ENCODE measurements at regions not wholly inside any gene's neighbourhood (a gene's known extent, or its start where the extent isn't known, plus 50 kb on each side); places are given as distances from the start of the nearest gene placed in this dataset.

DNA sequence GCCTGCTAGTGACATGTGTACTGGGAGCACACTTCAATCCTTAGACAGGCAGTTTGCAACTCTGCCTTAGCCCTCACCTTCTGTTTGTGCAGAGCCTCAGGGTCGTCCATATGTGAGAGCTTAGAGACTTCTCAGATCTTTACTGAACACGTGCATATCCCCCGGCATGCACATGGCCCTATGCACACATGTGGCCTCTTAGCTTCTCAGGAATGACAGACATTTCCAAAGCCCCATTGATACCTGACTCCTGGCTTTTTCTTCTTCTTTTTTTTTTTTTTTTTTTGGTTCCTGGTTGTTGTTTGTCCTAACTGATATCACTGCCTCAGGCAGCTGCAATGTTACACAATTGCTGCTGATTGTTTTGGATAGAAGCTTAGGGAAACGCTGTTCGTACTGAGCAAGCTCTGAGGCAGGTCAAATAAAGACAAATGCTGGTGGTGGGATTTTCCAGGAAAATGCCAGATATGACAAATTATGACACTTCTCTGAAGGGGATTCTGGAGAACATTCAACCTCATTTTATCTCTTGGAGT lies 107.2 kb upstream of the RGMA start:
- TF ChIP-seq, protein P1, sequence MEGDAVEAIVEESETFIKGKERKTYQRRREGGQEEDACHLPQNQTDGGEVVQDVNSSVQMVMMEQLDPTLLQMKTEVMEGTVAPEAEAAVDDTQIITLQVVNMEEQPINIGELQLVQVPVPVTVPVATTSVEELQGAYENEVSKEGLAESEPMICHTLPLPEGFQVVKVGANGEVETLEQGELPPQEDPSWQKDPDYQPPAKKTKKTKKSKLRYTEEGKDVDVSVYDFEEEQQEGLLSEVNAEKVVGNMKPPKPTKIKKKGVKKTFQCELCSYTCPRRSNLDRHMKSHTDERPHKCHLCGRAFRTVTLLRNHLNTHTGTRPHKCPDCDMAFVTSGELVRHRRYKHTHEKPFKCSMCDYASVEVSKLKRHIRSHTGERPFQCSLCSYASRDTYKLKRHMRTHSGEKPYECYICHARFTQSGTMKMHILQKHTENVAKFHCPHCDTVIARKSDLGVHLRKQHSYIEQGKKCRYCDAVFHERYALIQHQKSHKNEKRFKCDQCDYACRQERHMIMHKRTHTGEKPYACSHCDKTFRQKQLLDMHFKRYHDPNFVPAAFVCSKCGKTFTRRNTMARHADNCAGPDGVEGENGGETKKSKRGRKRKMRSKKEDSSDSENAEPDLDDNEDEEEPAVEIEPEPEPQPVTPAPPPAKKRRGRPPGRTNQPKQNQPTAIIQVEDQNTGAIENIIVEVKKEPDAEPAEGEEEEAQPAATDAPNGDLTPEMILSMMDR (IDR thresholded peaks at IDR 0.05; ENCODE audit: partially characterized antibody, unreplicated experiment), result no peak
- Mint-ChIP-seq H3K4me1 (ENCODE audit: low read depth, unreplicated experiment) (peaks cover 8% of the 10 kb centered on the region), H3K27ac (ENCODE audit: unreplicated experiment) (no peak overlapping the region)

DNA sequence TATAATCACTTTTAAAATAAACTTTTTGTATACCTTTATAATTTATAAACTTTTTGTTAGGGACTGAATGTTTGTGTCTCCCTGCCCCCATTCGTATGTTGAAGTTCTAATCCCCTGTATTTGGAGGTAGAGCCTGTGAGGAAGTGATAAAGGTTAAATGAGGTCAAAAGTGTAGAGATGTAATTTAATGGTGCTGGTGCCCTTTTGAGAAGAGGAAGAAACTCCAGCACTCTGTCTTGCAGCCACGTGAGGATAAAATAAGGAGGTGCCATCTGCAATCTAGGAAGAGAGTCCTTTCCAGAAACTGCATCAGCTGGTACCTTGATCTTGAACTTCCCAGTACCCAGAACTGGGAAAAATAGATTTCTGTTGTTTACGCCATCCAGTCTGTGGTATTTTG lies 106.1 kb upstream of the RGMA start:
- H3K9me3 Mint-ChIP-seq (ENCODE audit: unreplicated experiment), result no peaks in the 10 kb centered on the region
- H3K27ac Mint-ChIP-seq (ENCODE audit: unreplicated experiment), result no peak overlapping the region
- TF ChIP-seq, protein P1 (IDR thresholded peaks at IDR 0.05; ENCODE audit: partially characterized antibody, unreplicated experiment), result no peak
- H3K4me3 Mint-ChIP-seq (ENCODE audit: unreplicated experiment), result no peak overlapping the region
- DNase-seq, result no peak
- H3K4me1 Mint-ChIP-seq (ENCODE audit: low read depth, unreplicated experiment), result peaks cover 8% of the 10 kb centered on the region
- H3K36me3 Mint-ChIP-seq (ENCODE audit: unreplicated experiment), result no peaks in the 10 kb centered on the region
- H3K27me3 Mint-ChIP-seq (ENCODE audit: unreplicated experiment), result peaks cover 2% of the 10 kb centered on the region

More for the DNA sequence above, 107.2 kb upstream of the RGMA start:
- Mint-ChIP-seq H3K4me3 (ENCODE audit: unreplicated experiment) (peak overlapping the region; percentile 38), H3K27me3 (ENCODE audit: unreplicated experiment) (peaks cover 2% of the 10 kb centered on the region), H3K36me3 (ENCODE audit: unreplicated experiment) (no peaks in the 10 kb centered on the region), H3K9me3 (ENCODE audit: unreplicated experiment) (peaks cover 2% of the 10 kb centered on the region)
- no peak for DNase-seq

DNA sequence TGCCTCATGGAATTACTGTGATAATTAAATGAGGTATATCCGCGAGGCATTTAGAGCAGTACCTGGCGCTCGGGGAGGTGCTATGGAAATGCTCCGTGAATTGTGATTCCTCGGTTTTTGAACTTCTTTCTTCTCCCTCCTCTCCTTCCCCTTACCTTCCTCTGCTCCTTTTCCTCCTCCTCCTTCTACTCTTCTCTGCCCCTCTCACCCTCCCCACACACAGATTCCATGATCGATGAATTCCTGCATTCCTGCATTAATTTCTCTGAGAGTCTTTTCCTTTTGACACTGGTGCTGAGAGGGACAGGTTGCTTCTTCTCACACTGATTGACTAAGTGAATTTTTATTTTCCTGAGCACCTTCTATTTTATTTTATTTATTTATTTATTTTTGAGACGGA lies 101.2 kb upstream of the RGMA start:
- Mint-ChIP-seq H3K27me3 (ENCODE audit: unreplicated experiment) (peaks cover 3% of the 10 kb centered on the region), H3K36me3 (ENCODE audit: unreplicated experiment) (no peaks in the 10 kb centered on the region), H3K4me1 (ENCODE audit: low read depth, unreplicated experiment) (peaks cover 5% of the 10 kb centered on the region)

DNA sequence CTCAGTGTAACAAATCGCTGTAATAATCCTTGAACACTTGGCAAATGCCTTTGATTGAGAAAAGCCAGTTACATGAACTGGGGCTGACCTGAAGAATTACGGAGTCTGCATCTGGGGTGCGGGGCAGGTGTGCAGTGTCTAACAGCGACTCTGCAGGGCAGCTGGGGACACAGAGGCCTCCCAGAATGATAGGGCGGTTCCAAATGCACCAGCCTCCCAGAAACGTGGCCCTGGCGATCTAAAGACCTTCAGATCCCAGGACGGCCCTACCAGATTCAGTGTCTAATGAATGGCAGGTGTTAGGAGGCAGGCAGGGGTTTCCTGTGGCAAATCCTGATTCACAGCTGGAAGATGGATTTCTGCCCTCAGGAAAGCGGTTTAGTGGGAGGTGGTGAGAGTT lies 100.5 kb upstream of the RGMA start:
- Mint-ChIP-seq H3K4me3 (ENCODE audit: unreplicated experiment) (no peak overlapping the region), H3K9me3 (ENCODE audit: unreplicated experiment) (no peaks in the 10 kb centered on the region), H3K27me3 (ENCODE audit: unreplicated experiment) (peaks cover 1% of the 10 kb centered on the region), H3K36me3 (ENCODE audit: unreplicated experiment) (no peaks in the 10 kb centered on the region), H3K4me1 (ENCODE audit: low read depth, unreplicated experiment) (peaks cover 5% of the 10 kb centered on the region), H3K27ac (ENCODE audit: unreplicated experiment) (no peak overlapping the region)
- no peak for DNase-seq
- TF ChIP-seq, protein P1 (IDR thresholded peaks at IDR 0.05; ENCODE audit: partially characterized antibody, unreplicated experiment), result no peak

More for the DNA sequence above, 101.2 kb upstream of the RGMA start:
- no peak overlapping the region for H3K4me3 Mint-ChIP-seq (ENCODE audit: unreplicated experiment)
- H3K9me3 Mint-ChIP-seq (ENCODE audit: unreplicated experiment), result no peaks in the 10 kb centered on the region
- TF ChIP-seq, protein P1 (IDR thresholded peaks at IDR 0.05; ENCODE audit: partially characterized antibody, unreplicated experiment), result no peak
- no peak for DNase-seq
- H3K27ac Mint-ChIP-seq (ENCODE audit: unreplicated experiment), result no peak overlapping the region

DNA sequence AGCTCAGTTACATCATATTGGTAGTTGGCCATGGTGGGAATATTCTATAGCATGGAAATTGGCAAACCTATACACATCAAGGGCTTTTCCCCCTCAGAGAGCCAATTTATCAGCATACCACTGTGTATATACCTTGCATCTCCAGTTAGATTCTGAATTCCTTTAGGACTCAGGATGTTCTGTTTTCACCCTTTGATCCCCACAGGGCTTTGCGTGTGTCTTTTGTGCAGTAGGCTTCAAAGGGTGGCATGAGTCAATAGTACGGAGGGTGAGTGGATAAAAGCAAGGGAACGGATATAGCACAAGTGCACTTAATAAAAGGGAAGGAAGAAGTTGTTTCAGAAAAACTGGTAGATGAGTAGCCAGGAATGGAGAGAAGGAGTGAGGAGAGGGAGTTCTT lies 99.2 kb upstream of the RGMA start:
- H3K4me3 Mint-ChIP-seq (ENCODE audit: unreplicated experiment), result no peak overlapping the region
- H3K36me3 Mint-ChIP-seq (ENCODE audit: unreplicated experiment), result no peaks in the 10 kb centered on the region
- no peak for DNase-seq
- peaks cover 1% of the 10 kb centered on the region for H3K27me3 Mint-ChIP-seq (ENCODE audit: unreplicated experiment)
- no peak overlapping the region for H3K27ac Mint-ChIP-seq (ENCODE audit: unreplicated experiment)
- TF ChIP-seq, protein P1 (IDR thresholded peaks at IDR 0.05; ENCODE audit: partially characterized antibody, unreplicated experiment), result no peak
- H3K4me1 Mint-ChIP-seq (ENCODE audit: low read depth, unreplicated experiment), result peaks cover 5% of the 10 kb centered on the region
- no peaks in the 10 kb centered on the region for H3K9me3 Mint-ChIP-seq (ENCODE audit: unreplicated experiment)
